Colonic mucosa (tissue), 4 donors: ENCODE measurements at regions not wholly inside any gene's neighbourhood (a gene's known extent, or its start where the extent isn't known, plus 50 kb on each side); places are given as distances from the start of the nearest gene placed in this dataset.

Source experiments
- DNase-seq: peaks from one replicate; pipeline ENCODE4 v3.0.0-alpha.2; 2020
- H3K27ac ChIP-seq: fragments of 200-600 bp; one replicate; pipeline ENCODE4 v1.8.0; 2021
- H3K27me3 ChIP-seq: fragments of 200-600 bp; one replicate; pipeline ENCODE4 v1.8.0; 2021
- H3K36me3 ChIP-seq: fragments of 200-600 bp; one replicate; pipeline ENCODE4 v1.8.0; 2021
- H3K4me1 ChIP-seq: fragments of 200-600 bp; one replicate; pipeline ENCODE4 v1.8.0; 2021; ENCODE audit warnings: mild to moderate bottlenecking
- H3K4me3 ChIP-seq: fragments of 200-600 bp; one replicate; pipeline ENCODE4 v1.8.0; 2021
- H3K9ac ChIP-seq, 2 donors: one replicate each; pipeline ENCODE4 v1.7.0; 2013; ENCODE audit warnings: control low read depth in 2 of 2, low read depth in 2 of 2, low read length in 2 of 2
- H3K9me3 ChIP-seq: fragments of 200-600 bp; one replicate; pipeline ENCODE4 v1.8.0; 2021
- intact Hi-C: fragments of 100-400 bp; cut with DNase I; formaldehyde crosslinking; loops from one replicate; pipeline ENCODE4 v1.14.1; 2022
- TF ChIP-seq, protein P1 (sequence below): fragments of 200-600 bp; IDR thresholded peaks from one replicate; pipeline ENCODE4 v1.8.0; 2022; ENCODE audit warnings: antibody characterized with exemption, mild to moderate bottlenecking
- donor health status: healthy.
- donor health status: DM: no; HTN: no; CAD: no.
- donor health status: DM: no; HTN: no; CAD: no.

DNA sequence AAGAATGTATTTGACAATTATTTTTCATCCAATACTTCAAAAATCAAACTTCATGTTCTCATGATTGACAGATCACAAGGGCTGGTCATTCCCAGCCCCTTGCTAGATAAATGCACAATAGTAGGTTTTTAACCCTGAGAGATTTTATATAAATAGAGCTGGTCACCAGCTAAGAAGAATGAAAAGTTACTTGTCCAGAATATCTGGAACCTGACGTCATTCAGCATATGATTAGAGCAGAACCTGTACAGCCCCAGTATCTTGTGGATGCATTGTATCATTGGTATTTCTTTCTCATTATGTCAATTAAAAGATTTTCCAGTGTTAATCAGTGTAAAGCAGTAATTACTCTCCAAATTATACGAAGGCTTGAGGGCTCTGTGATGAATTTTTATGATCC is 202.8 kb upstream of the RND3 start:
- Histone ChIP-seq H3K9ac (no peak overlapping the region), H3K36me3 (no peaks in the 10 kb centered on the region), H3K9me3 (no peaks in the 10 kb centered on the region), H3K4me3 (no peak overlapping the region), H3K27ac (no peak overlapping the region), H3K27me3 (no peaks in the 10 kb centered on the region), H3K4me1 (no peaks in the 10 kb centered on the region)
- TF ChIP-seq, protein P1, sequence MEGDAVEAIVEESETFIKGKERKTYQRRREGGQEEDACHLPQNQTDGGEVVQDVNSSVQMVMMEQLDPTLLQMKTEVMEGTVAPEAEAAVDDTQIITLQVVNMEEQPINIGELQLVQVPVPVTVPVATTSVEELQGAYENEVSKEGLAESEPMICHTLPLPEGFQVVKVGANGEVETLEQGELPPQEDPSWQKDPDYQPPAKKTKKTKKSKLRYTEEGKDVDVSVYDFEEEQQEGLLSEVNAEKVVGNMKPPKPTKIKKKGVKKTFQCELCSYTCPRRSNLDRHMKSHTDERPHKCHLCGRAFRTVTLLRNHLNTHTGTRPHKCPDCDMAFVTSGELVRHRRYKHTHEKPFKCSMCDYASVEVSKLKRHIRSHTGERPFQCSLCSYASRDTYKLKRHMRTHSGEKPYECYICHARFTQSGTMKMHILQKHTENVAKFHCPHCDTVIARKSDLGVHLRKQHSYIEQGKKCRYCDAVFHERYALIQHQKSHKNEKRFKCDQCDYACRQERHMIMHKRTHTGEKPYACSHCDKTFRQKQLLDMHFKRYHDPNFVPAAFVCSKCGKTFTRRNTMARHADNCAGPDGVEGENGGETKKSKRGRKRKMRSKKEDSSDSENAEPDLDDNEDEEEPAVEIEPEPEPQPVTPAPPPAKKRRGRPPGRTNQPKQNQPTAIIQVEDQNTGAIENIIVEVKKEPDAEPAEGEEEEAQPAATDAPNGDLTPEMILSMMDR, result no peak
- intact Hi-C loops, result no loop called here
- DNase-seq, result no peak

DNA sequence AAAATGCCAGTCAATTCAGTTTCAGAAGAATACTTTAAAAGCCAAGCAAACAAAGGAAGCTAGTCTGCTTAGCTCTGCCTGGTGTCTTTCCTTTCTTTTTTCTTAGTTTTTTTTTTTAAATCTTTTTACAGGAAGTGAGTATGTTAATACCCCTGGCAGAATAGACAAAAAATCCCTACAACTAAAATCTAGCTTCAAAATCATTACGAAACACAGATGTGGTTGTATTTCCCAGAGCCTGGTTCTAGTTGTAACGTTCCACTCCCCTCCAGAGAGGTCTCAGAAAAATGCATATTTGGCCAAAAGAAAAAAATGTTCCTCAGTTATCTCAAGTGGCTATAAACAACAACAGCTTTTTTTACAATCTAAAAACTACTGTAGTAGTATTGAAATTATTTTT is 202.1 kb upstream of the RND3 start:
- no peaks in the 10 kb centered on the region for H3K9me3 ChIP-seq
- intact Hi-C loops, result no loop called here
- no peak for DNase-seq
- H3K4me3 ChIP-seq, result no peak overlapping the region
- H3K27ac ChIP-seq, result no peak overlapping the region
- no peak overlapping the region for H3K9ac ChIP-seq
- no peaks in the 10 kb centered on the region for H3K36me3 ChIP-seq
- no peaks in the 10 kb centered on the region for H3K4me1 ChIP-seq
- TF ChIP-seq, protein P1, result no peak
- H3K27me3 ChIP-seq, result no peaks in the 10 kb centered on the region

DNA sequence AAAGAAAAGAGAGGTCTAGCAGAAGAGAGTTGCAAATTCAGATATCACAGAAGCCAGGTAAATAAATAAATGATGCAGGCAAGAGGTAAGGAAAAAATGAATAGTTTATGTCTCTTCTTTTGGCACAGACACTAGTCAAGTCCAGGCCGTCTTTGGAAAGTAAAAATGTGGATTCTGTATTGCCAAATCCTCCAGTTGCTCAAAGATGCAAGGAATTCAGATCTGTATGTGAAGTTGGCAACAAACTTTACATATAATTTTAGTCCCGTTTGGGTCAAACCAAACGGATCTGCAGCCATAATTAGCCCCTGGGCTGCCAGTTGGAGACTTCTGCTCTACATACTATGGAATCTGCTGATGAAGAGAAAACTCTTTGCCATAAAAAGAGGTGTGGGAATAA is 200.5 kb upstream of the RND3 start:
- H3K27me3 ChIP-seq, result no peaks in the 10 kb centered on the region
- TF ChIP-seq, protein P1, result no peak
- intact Hi-C loops, result no loop called here
- H3K9ac ChIP-seq, result no peak overlapping the region
- no peaks in the 10 kb centered on the region for H3K36me3 ChIP-seq
- no peak for DNase-seq
- H3K27ac ChIP-seq, result no peak overlapping the region
- no peak overlapping the region for H3K4me3 ChIP-seq
- no peaks in the 10 kb centered on the region for H3K9me3 ChIP-seq
- H3K4me1 ChIP-seq, result no peaks in the 10 kb centered on the region

DNA sequence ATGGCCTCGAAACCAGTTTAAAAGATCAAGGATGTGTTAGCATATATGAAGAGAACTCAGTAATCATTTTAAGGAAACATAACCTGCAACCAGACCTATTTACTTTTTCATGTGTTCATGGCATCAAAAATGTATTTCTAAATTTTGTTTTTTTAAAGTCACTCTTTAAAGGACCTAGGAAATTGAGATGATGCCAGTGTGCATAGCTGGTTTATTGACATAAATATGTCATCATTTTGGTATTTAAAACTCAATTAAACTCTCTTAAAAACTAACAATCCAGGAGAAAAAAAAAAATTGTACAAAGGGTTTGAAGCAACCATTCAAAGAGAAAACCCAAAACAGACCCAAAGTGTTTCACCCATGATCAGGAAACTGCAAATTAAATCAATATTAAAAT is 198.9 kb upstream of the RND3 start:
- intact Hi-C loops, result no loop called here
- H3K27me3 ChIP-seq, result no peaks in the 10 kb centered on the region
- TF ChIP-seq, protein P1, result no peak
- H3K36me3 ChIP-seq, result no peaks in the 10 kb centered on the region
- no peak overlapping the region for H3K4me3 ChIP-seq
- no peaks in the 10 kb centered on the region for H3K4me1 ChIP-seq
- H3K27ac ChIP-seq, result no peak overlapping the region
- no peak overlapping the region for H3K9ac ChIP-seq
- no peaks in the 10 kb centered on the region for H3K9me3 ChIP-seq
- DNase-seq, result no peak

DNA sequence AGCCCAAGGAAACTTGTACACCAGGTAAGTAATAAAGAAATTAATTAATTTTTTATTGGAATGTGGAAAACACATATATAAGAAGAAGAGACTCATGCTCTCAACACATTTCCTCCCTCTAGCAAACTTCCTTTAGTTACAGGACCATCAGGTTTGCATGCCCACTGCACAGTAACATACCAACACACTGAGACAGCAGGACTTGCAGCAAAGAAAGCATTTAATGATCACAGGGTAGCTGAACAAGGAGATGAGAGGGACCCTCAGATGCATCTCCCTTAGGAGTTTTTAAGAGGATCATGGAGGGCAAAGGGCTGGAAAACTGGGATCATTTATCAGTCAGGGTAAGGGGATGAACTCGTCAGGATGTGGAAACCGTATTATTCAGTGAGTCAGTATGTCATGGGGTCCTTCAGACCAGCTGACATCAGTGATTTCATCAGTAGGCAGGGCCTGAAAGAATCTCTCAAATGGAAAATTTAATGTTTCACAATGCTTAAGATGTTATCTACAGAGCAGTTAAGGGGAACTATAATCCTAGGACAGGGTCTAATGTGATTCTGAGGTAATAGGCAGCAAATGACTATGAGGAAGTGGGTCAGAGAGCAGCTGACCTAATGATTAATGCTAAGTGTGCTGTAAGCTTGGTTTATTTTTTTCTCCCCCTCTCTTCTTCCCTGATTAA is 193.8 kb upstream of the RND3 start:
- Histone ChIP-seq H3K27ac (no peak overlapping the region), H3K4me1 (no peaks in the 10 kb centered on the region), H3K36me3 (no peaks in the 10 kb centered on the region), H3K9ac (no peak overlapping the region), H3K27me3 (no peaks in the 10 kb centered on the region), H3K4me3 (no peak overlapping the region), H3K9me3 (no peaks in the 10 kb centered on the region)
- intact Hi-C loops, result no loop called here
- DNase-seq, result no peak
- TF ChIP-seq, protein P1, result no peak
